Activated T-cell treated with anti-CD3 and anti-CD28 coated beads for 1 hour (primary cell): ENCODE measurements at regions not wholly inside any gene's neighbourhood (a gene's known extent, or its start where the extent isn't known, plus 50 kb on each side); places are given as distances from the start of the nearest gene placed in this dataset.
"Not testable (repeated sequence)": the region's sequence is repeated elsewhere in the genome, so short reads cannot be mapped to it uniquely, and the experiment has no call there.

Source experiments
- DNase-seq: peaks from one replicate; pipeline ENCODE4 v3.0.0-alpha.2; 2020; ENCODE audit warnings: low read depth

GRCh38 chr9:21695874-21696341, 106.5 kb upstream of the MTAP start:
- no peak for DNase-seq

- no peak for DNase-seq
Measured at GRCh38 chr9:21696411-21696871, 106.0 kb upstream of the MTAP start.

GRCh38 chr9:21708260-21708711, 94.2 kb upstream of the MTAP start:
- DNase-seq: no peak

- no peak for DNase-seq
Measured at GRCh38 chr9:21708856-21709255, 93.6 kb upstream of the MTAP start.

- peak; percentile 56 for DNase-seq
Measured at GRCh38 chr9:21709464-21710058, 92.9 kb upstream of the MTAP start.

GRCh38 chr9:21710548-21711191, 91.8 kb upstream of the MTAP start:
- DNase-seq: no peak

GRCh38 chr9:21711504-21711903, 90.9 kb upstream of the MTAP start:
- DNase-seq: no peak

- DNase-seq: no peak
Measured at GRCh38 chr9:21715408-21715807, 87.0 kb upstream of the MTAP start.

- DNase-seq: no peak
Measured at GRCh38 chr9:21720758-21721157, 81.7 kb upstream of the MTAP start.

- not testable (repeated sequence) for DNase-seq
Measured at GRCh38 chr9:21727411-21727810, 75.0 kb upstream of the MTAP start.

GRCh38 chr9:21728781-21729180, 73.7 kb upstream of the MTAP start:
- DNase-seq: no peak

GRCh38 chr9:21729648-21730047, 72.8 kb upstream of the MTAP start:
- DNase-seq: no peak

- no peak for DNase-seq
Measured at GRCh38 chr9:21730899-21731298, 71.5 kb upstream of the MTAP start.

- DNase-seq: no peak
Measured at GRCh38 chr9:21741151-21741550, 61.3 kb upstream of the MTAP start.

GRCh38 chr9:21744320-21744719, 58.1 kb upstream of the MTAP start:
- DNase-seq: no peak

- no peak for DNase-seq
Measured at GRCh38 chr9:21744841-21745240, 57.6 kb upstream of the MTAP start.

GRCh38 chr9:21746550-21746949, 55.9 kb upstream of the MTAP start:
- DNase-seq: no peak

- DNase-seq: no peak
Measured at GRCh38 chr9:21747175-21747574, 55.3 kb upstream of the MTAP start.

- no peak for DNase-seq
Measured at GRCh38 chr9:21750021-21750735, 52.3 kb upstream of the MTAP start.

- no peak for DNase-seq
Measured at GRCh38 chr9:21751998-21752397, 50.4 kb upstream of the MTAP start.
